DMS79 treated with DMSO at 0.1 percent for 48 hours (cell line): ENCODE measurements at regions not wholly inside any gene's neighbourhood (a gene's known extent, or its start where the extent isn't known, plus 50 kb on each side); places are given as distances from the start of the nearest gene placed in this dataset.
"Not testable (repeated sequence)": the region's sequence is repeated elsewhere in the genome, so short reads cannot be mapped to it uniquely, and the experiment has no call there.

Experiments
- DNase-seq: peaks from one replicate; lab custom pipeline; 2025; lab: John Stamatoyannopoulos, UW

GRCh38 chr9:115668521-115668920, 485.1 kb upstream of the PAPPA start:
- DNase-seq, result no peak

DNA sequence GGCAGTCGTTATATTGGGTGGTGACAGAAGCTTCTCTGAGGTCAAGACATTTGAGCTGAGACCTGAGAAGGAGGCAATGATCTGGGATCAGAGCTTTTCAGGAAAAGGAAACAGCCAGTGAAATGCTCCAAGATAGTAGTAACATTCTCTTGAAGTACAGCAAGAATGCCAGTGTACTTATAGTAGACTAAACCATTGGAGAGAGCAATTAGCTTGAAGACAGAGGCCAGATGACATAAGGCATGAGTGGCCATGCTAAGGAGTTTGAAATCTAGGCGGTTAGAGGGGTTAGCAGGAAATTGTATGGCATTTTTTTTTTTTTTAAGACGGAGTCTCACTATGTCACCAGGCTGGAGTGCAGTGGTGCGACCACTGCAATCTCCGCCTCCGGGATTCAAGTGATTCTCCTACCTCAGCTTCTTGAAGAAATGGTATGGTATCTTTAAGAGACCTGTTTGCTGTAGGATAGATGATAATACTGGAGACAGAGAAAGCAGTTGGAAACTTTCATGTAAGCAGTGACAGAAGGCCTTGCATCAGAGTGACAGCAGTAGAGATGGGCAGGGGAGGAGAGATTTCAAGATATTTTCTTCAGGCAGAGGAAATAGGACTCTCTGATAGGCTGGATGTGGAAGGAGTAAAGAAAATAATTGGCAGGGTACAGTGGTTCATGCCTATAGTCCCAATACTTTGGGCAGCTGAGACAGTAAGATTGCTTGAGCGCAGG, 482.2 kb upstream of the PAPPA start:
- no peak for DNase-seq

- no peak for DNase-seq
These were observed 481.7 kb upstream of the PAPPA start for GRCh38 chr9:115671963-115672305.

- DNase-seq, result no peak
These were observed 480.9 kb upstream of the PAPPA start for GRCh38 chr9:115672477-115673316.

GRCh38 chr9:115673599-115673998, 480.0 kb upstream of the PAPPA start:
- DNase-seq, result no peak

DNA sequence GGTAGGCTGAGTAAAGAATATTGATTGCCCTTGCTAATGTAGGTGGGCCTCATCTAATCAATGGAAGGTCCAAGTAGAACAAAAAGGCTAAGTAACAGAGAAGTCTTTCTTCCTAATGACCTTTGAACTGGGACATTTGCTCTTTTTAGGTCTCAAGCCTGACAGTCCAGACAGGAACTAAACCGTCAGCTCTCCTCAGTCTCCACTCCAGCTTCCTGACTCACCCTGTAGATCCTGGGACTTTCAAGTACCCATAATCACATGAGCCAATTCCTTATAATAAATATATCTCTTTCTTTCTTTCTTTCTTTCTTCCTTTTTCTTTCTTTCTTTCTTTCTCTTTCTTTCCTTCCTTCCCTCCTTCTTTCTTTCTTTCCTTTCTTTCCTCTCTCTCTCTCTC, 479.5 kb upstream of the PAPPA start:
- DNase-seq, result no peak

- DNase-seq, result no peak
These were observed 477.8 kb upstream of the PAPPA start for GRCh38 chr9:115675834-115676233.

GRCh38 chr9:115680231-115680630, 473.4 kb upstream of the PAPPA start:
- no peak for DNase-seq

- no peak for DNase-seq
These were observed 472.0 kb upstream of the PAPPA start for GRCh38 chr9:115681585-115681984.

DNA sequence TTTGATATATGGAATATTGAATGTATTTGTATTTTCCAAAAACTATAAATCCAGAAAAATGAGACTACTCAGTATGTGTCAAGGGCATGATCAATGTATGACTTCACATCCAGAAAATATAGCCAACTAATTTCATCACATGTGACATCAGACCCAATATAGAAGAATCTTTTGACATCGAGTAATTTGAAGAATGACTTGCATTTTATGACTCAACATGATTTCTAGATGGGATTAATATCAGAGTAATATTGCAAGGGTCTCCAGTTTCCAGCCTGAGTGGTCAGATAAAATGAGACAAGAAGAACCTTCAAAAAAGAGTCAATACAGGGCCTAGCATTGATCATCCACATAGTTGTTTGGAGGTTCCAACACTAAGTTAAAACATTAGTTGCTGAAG, 467.5 kb upstream of the PAPPA start:
- no peak for DNase-seq

DNA sequence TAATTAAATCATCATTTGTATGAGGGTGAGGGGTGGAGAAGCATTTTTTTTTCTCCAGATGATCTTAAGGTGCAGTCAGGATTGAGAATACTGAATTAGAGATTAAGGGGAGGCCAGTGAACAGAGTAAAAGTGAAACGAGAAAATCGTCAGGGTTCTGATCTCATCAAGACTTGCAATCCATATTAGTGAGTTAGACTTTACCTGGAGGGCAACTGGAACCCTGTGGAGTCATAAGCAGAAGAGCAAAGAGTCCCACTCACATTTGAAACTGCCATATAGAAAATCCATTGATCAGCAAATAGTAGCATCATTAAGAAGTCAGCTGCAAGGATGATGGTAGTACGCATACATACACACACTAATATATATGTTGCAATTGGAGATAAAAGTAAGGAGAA, 466.2 kb upstream of the PAPPA start:
- DNase-seq, result no peak

GRCh38 chr9:115689331-115689730, 464.3 kb upstream of the PAPPA start:
- DNase-seq, result no peak

- DNase-seq, result no peak
These were observed 462.6 kb upstream of the PAPPA start for GRCh38 chr9:115690786-115691496.

GRCh38 chr9:115691693-115692092, 461.9 kb upstream of the PAPPA start:
- no peak for DNase-seq

DNA sequence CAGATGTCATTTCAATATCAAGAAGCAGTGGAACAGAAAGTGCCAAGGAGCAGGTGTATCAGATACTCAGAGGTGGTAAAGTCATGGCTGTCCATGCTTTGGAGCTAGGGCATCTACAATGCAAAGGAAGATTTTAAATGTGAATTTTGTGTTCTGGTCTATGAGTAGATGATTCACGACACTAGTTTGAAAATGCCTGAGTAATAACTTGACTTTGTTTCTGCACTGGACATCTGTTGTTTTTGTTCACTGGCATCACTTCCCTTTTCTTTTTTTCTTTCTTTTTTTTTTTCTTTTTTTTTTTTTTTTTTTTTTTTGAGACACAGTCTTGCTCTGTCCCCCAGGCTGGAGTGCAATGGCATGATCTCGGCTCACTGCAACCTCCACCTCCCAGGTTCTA, 460.7 kb upstream of the PAPPA start:
- DNase-seq, result not testable (repeated sequence)

GRCh38 chr9:115694014-115694413, 459.6 kb upstream of the PAPPA start:
- no peak for DNase-seq

DNA sequence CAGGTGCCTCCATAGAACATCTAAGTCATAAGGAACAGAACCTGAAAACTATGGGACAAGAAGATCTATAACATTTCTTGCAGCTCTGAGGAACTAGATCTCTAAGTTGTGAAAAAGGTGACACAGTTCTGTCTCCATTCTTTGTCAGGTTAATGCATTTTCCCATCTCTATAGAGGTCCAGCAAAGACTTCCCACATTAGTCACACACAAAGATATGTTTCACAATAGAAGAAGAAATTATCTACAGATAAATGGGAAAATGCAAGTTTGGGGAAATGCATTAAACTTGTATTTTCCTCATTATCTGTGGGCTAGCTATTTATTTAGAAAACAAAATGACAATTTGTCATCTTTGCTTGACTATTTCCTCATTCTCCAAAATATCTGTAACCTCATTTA, 458.6 kb upstream of the PAPPA start:
- no peak for DNase-seq

GRCh38 chr9:115712981-115713380, 440.6 kb upstream of the PAPPA start:
- no peak for DNase-seq

- no peak for DNase-seq
These were observed 437.9 kb upstream of the PAPPA start for GRCh38 chr9:115715666-115716065.

DNA sequence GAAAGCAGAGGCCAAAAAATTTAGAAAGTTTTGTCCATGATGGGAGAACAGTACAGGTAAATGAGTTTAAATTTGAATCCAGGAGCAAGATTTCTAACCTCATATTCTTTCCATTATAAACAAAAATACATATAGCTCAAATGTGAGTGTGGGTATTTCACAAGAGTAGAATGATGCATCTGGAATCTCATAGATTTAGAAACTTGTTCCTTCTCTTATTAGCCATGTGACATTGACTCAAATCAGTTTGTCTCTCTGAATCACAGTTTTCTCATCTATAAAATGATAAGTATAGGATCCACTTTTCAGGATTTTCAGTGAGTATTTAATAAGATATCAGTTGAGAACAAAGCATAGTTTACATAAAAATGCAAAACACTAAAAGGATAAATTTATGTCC, 436.3 kb upstream of the PAPPA start:
- no peak for DNase-seq

- DNase-seq, result no peak
These were observed 435.8 kb upstream of the PAPPA start for GRCh38 chr9:115717711-115718173.

DNA sequence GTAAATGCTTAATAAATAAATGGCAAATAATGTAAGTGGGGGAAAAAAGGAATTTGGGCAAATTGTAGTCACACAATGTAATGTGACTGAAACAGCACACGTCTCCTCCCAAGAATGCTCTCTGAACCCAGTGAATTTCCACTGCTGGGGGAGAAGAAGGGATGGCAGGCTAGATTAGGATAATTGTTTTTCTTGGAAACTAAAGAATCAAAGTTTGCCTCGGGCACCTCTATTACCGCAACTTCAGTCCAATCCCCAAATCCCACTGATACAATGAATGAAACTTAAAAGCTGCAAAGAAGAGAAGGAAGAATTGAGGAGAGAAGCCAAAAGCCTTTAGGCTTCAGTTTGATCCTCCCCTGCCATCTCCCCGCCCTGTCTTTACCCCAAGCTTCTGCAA, 423.2 kb upstream of the PAPPA start:
- DNase-seq, result no peak

- DNase-seq, result no peak
These were observed 422.7 kb upstream of the PAPPA start for GRCh38 chr9:115730845-115731244.
